SK-N-SH (cell line): ENCODE measurements at regions not wholly inside any gene's neighbourhood (a gene's known extent, or its start where the extent isn't known, plus 50 kb on each side); places are given as distances from the start of the nearest gene placed in this dataset.

Experiments used
- CTCF ChIA-PET: fragments of 300-600, 350-600 bp; formaldehyde crosslinking; extraction: SDS; loops from one replicate; lab custom pipeline; 2021; lab: Yijun Ruan, JAX
- POLR2A ChIA-PET: fragments of 350-600 bp; sonication (Branson Sonifier 250); formaldehyde crosslinking; extraction: SDS; loops from one replicate; lab custom pipeline; 2020; ENCODE audit warnings: antibody characterized with exemption, inconsistent platforms; lab: Yijun Ruan, JAX
- DNase-seq: peaks from one replicate; pipeline ENCODE4 v3.0.0; 2012
- H2AFZ ChIP-seq: fragments of 200-600 bp; sonication (generic); 2 replicates; pipeline ENCODE4 v1.8.1; 2016; ENCODE audit warnings: antibody characterized with exemption, mild to moderate bottlenecking, low read depth
- H3F3A ChIP-seq: fragments of 200-600 bp; sonication (generic); replicated peaks from 2 replicates; pipeline ENCODE3; 2016; ENCODE audit warnings: antibody characterized with exemption, mild to moderate bottlenecking; ENCODE audit not compliant: insufficient read depth
- H3K27ac ChIP-seq, 2 experiments: fragments of 200-500 bp in 1 of 2; fragments of 200-600 bp in 1 of 2; sonication (Bioruptor generic) in 1 of 2; sonication (generic), shearing (Covaris generic) in 1 of 2; 2 replicates each; pipeline versions ENCODE4 v1.5.1 to v1.6.1; 2014 to 2016; ENCODE audit warnings: low read depth in 2 of 2, inconsistent platforms in 1 of 2, low read length in 1 of 2, mild to moderate bottlenecking in 1 of 2, mixed read lengths in 1 of 2
- H3K27me3 ChIP-seq: fragments of 200-600 bp; sonication (generic), shearing (Covaris generic); 2 replicates; pipeline ENCODE4 v1.6.1; 2016; ENCODE audit warnings: mixed run types; ENCODE audit not compliant: insufficient read depth
- H3K36me3 ChIP-seq, 2 experiments: fragments of 200-500 bp in 1 of 2; fragments of 200-600 bp in 1 of 2; sonication (Bioruptor generic) in 1 of 2; sonication (generic) in 1 of 2; replicated peaks in 1 of 2; 2 replicates each; pipeline versions ENCODE3 to v1.5.1; 2014 to 2016; ENCODE audit warnings: low read length in 1 of 2, mild to moderate bottlenecking in 1 of 2; ENCODE audit not compliant: insufficient read depth in 2 of 2, control insufficient read depth in 1 of 2
- H3K4me1 ChIP-seq, 2 experiments: fragments of 200-500 bp in 1 of 2; fragments of 200-600 bp in 1 of 2; sonication (Bioruptor generic) in 1 of 2; sonication (generic), shearing (Covaris generic) in 1 of 2; 2 replicates each; pipeline versions ENCODE4 v1.5.1 to v1.6.1; 2014 to 2016; ENCODE audit warnings: low read depth in 1 of 2, low read length in 1 of 2, mixed run types in 1 of 2; ENCODE audit not compliant: insufficient read depth in 2 of 2, control insufficient read depth in 1 of 2
- H3K4me2 ChIP-seq: fragments of 200-600 bp; sonication (generic), shearing (Covaris generic); 2 replicates; pipeline ENCODE4 v1.6.1; 2017; ENCODE audit warnings: mixed run types
- H3K4me3 ChIP-seq, 2 experiments: fragments of 200-500 bp in 1 of 2; fragments of 200-600 bp in 1 of 2; sonication (Bioruptor generic) in 1 of 2; sonication (generic), shearing (Covaris generic) in 1 of 2; 2 replicates each; pipeline versions ENCODE4 v1.5.1 to v1.8.1; 2014 to 2016; ENCODE audit warnings: low read depth in 2 of 2, inconsistent platforms in 1 of 2, low read length in 1 of 2, mild to moderate bottlenecking in 1 of 2, mixed read lengths in 1 of 2, moderate library complexity in 1 of 2
- H3K79me2 ChIP-seq: fragments of 200-600 bp; sonication (generic); 2 replicates; pipeline ENCODE4 v1.8.1; 2017; ENCODE audit warnings: mild to moderate bottlenecking; ENCODE audit not compliant: insufficient read depth
- H3K9ac ChIP-seq: fragments of 200-600 bp; sonication (generic); 2 replicates; pipeline ENCODE4 v1.6.1; 2017; ENCODE audit warnings: mixed run types
- H3K9me2 ChIP-seq: fragments of 200-600 bp; sonication (generic); 2 replicates; pipeline ENCODE4 v1.6.1; 2017; ENCODE audit warnings: mixed run types
- H3K9me3 ChIP-seq: fragments of 200-600 bp; sonication (generic); 2 replicates; pipeline ENCODE4 v1.6.1; 2017; ENCODE audit warnings: mixed run types, mild to moderate bottlenecking, moderate library complexity
- H4K20me1 ChIP-seq: fragments of 200-600 bp; sonication (generic); 2 replicates; pipeline ENCODE4 v1.6.1; 2017; ENCODE audit warnings: mild to moderate bottlenecking, mixed run types; ENCODE audit not compliant: insufficient read depth
- CHD2 ChIP-seq: fragments of 150-350 bp; IDR thresholded peaks from 2 replicates; pipeline ENCODE4 v1.6.1; 2018; ENCODE audit warnings: low read length; ENCODE audit not compliant: partially characterized antibody
- EP300 ChIP-seq, 2 experiments: IDR thresholded peaks; 2 replicates each; pipeline versions ENCODE4 v1.4.0 to v1.6.1; 2012; ENCODE audit warnings: borderline replicate concordance in 1 of 2, low read depth in 1 of 2, low read length in 1 of 2
- EZH2phosphoT487 ChIP-seq: fragments of 200-600 bp; sonication (generic); IDR thresholded peaks from 2 replicates; pipeline ENCODE4 v1.6.1; 2017; ENCODE audit warnings: low read depth, mixed run types, mild to moderate bottlenecking, antibody characterized with exemption, moderate library complexity, borderline replicate concordance
- FOXM1 ChIP-seq: IDR thresholded peaks from 2 replicates; pipeline ENCODE4 v1.4.0; 2012; ENCODE audit warnings: low read depth, mild to moderate bottlenecking
- GABPA ChIP-seq: IDR thresholded peaks from 2 replicates; pipeline ENCODE4 v1.4.0; 2012; ENCODE audit warnings: low read depth, mild to moderate bottlenecking
- GATA2 ChIP-seq: sonication (generic); formaldehyde crosslinking; IDR thresholded peaks from 2 replicates; pipeline ENCODE4 v1.5.0; 2020; ENCODE audit warnings: mild to moderate bottlenecking, missing genetic modification reagents
- MXI1 ChIP-seq: IDR thresholded peaks from 2 replicates; pipeline ENCODE4 v1.6.1; 2012; ENCODE audit warnings: mild to moderate bottlenecking, low read depth, low read length, improper control_type of control experiment
- NFIC ChIP-seq: IDR thresholded peaks from 2 replicates; pipeline ENCODE4 v1.4.0; 2012; ENCODE audit warnings: borderline replicate concordance
- RCOR1 ChIP-seq: fragments of 150-350 bp; IDR thresholded peaks from 2 replicates; pipeline ENCODE4 v1.6.1; 2017; ENCODE audit warnings: antibody characterized with exemption, low read length
- RFX5 ChIP-seq: IDR thresholded peaks from 2 replicates; pipeline ENCODE4 v1.6.1; 2012; ENCODE audit warnings: mild to moderate bottlenecking, improper control_type of control experiment, low read length
- RXRA ChIP-seq: IDR thresholded peaks from 2 replicates; pipeline ENCODE4 v1.4.0; 2012; ENCODE audit warnings: low read depth, mild to moderate bottlenecking, borderline replicate concordance
- SMC3 ChIP-seq: IDR thresholded peaks from 2 replicates; pipeline ENCODE4 v1.6.1; 2012; ENCODE audit warnings: low read depth, low read length, improper control_type of control experiment
- TAF1 ChIP-seq: IDR thresholded peaks from 2 replicates; pipeline ENCODE4 v1.6.1; 2012; ENCODE audit warnings: low read depth, mild to moderate bottlenecking, low read length, moderate library complexity, borderline replicate concordance
- TEAD4 ChIP-seq: IDR thresholded peaks from 2 replicates; pipeline ENCODE4 v1.4.0; 2012; ENCODE audit warnings: mild to moderate bottlenecking, borderline replicate concordance; ENCODE audit not compliant: insufficient read depth
- YY1 ChIP-seq: IDR thresholded peaks from 2 replicates; pipeline ENCODE4 v1.4.0; 2012; ENCODE audit warnings: low read depth, mild to moderate bottlenecking
- WGBS: methylation state at CpG from one replicate; pipeline ENCODE4 v1.1.6; 2017; ENCODE audit warnings: low lambda C conversion rate; 5-methylcytosine and 5-hydroxymethylcytosine counted together
- TF ChIP-seq, protein P1 (sequence below): IDR thresholded peaks from 2 replicates; pipeline ENCODE4 v1.6.1; 2012; ENCODE audit warnings: mild to moderate bottlenecking, low read depth, low read length, moderate library complexity
- TF ChIP-seq, protein P2 (sequence below): IDR thresholded peaks from 2 replicates; pipeline ENCODE4 v1.4.0; 2012; ENCODE audit warnings: low read depth
- TF ChIP-seq, protein P3 (sequence below): IDR thresholded peaks from 2 replicates; pipeline ENCODE4 v1.4.0; 2012; ENCODE audit warnings: low read depth, borderline replicate concordance

- no peak overlapping the region for H3K4me2 ChIP-seq
- H3K27me3 ChIP-seq, result no peaks in the 10 kb centered on the region
- no peaks in the 10 kb centered on the region for H3F3A ChIP-seq
- H4K20me1 ChIP-seq, result no peaks in the 10 kb centered on the region
- no peak overlapping the region for H3K4me3 ChIP-seq
- TF ChIP-seq, protein P1, sequence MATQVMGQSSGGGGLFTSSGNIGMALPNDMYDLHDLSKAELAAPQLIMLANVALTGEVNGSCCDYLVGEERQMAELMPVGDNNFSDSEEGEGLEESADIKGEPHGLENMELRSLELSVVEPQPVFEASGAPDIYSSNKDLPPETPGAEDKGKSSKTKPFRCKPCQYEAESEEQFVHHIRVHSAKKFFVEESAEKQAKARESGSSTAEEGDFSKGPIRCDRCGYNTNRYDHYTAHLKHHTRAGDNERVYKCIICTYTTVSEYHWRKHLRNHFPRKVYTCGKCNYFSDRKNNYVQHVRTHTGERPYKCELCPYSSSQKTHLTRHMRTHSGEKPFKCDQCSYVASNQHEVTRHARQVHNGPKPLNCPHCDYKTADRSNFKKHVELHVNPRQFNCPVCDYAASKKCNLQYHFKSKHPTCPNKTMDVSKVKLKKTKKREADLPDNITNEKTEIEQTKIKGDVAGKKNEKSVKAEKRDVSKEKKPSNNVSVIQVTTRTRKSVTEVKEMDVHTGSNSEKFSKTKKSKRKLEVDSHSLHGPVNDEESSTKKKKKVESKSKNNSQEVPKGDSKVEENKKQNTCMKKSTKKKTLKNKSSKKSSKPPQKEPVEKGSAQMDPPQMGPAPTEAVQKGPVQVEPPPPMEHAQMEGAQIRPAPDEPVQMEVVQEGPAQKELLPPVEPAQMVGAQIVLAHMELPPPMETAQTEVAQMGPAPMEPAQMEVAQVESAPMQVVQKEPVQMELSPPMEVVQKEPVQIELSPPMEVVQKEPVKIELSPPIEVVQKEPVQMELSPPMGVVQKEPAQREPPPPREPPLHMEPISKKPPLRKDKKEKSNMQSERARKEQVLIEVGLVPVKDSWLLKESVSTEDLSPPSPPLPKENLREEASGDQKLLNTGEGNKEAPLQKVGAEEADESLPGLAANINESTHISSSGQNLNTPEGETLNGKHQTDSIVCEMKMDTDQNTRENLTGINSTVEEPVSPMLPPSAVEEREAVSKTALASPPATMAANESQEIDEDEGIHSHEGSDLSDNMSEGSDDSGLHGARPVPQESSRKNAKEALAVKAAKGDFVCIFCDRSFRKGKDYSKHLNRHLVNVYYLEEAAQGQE, result no peak
- TF ChIP-seq RCOR1, result no peak
- TF ChIP-seq EP300 (IDR thresholded peaks at IDR 0.05; ENCODE audit: borderline replicate concordance in 1 of 2, low read depth in 1 of 2, low read length in 1 of 2), result no peak
- no peak for TF ChIP-seq CHD2
- TF ChIP-seq RFX5, result no peak
- no peak for TF ChIP-seq TAF1
- no peak for TF ChIP-seq RXRA
- no peak for TF ChIP-seq GABPA
- no peak for TF ChIP-seq NFIC
- no peak for TF ChIP-seq YY1
- TF ChIP-seq SMC3, result no peak
- no peak for TF ChIP-seq FOXM1
- TF ChIP-seq, protein P2, sequence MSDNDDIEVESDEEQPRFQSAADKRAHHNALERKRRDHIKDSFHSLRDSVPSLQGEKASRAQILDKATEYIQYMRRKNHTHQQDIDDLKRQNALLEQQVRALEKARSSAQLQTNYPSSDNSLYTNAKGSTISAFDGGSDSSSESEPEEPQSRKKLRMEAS, result no peak
- TF ChIP-seq, protein P3, sequence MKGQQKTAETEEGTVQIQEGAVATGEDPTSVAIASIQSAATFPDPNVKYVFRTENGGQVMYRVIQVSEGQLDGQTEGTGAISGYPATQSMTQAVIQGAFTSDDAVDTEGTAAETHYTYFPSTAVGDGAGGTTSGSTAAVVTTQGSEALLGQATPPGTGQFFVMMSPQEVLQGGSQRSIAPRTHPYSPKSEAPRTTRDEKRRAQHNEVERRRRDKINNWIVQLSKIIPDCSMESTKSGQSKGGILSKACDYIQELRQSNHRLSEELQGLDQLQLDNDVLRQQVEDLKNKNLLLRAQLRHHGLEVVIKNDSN, result no peak
- CTCF ChIA-PET, result no interaction called here
- no peak overlapping the region for H2AFZ ChIP-seq
- H3K36me3 ChIP-seq, result no peaks in the 10 kb centered on the region
- WGBS, result 7% methylated on average over 2 of the region's 2 CpGs
- no peak overlapping the region for H3K27ac ChIP-seq
- H3K9me2 ChIP-seq, result no peaks in the 10 kb centered on the region
- H3K4me1 ChIP-seq, result peaks cover 0 to 5% of the 10 kb centered on the region in 2 experiments; a peak in 2 of 4 replicates
- no peak for DNase-seq
- H3K9ac ChIP-seq, result no peak overlapping the region
- H3K9me3 ChIP-seq, result no peaks in the 10 kb centered on the region
- POLR2A ChIA-PET, result no interaction called here
- no peaks in the 10 kb centered on the region for H3K79me2 ChIP-seq
Observed at GRCh38 chr16:16937576-16937975, 533.2 kb downstream of the XYLT1 start.

GRCh38 chr16:16938009-16938408 lies 532.8 kb downstream of the XYLT1 start:
- H3K9me3 ChIP-seq, result no peaks in the 10 kb centered on the region
- 38% methylated on average over 4 of the region's 4 CpGs for WGBS
- CTCF ChIA-PET, result no interaction called here
- H3K27me3 ChIP-seq, result no peaks in the 10 kb centered on the region
- TF ChIP-seq GABPA (no peak), TEAD4 (no peak), EZH2phosphoT487 (no peak), RFX5 (no peak), EP300 (IDR thresholded peaks at IDR 0.05; ENCODE audit: borderline replicate concordance in 1 of 2, low read depth in 1 of 2, low read length in 1 of 2) (0 out of 4 replicates have a peak, but pooled peaks of 1 of the 2 experiments have one; percentile 41), MXI1 (no peak), GATA2 (CRISPR knock-in tag) (peak; percentile 55), RXRA (no peak)
- no peak overlapping the region for H3K27ac ChIP-seq
- no peak overlapping the region for H3K4me3 ChIP-seq
- H3K9me2 ChIP-seq, result no peaks in the 10 kb centered on the region
- H3K4me1 ChIP-seq, result peaks cover 0 to 5% of the 10 kb centered on the region in 2 experiments; a peak in 2 of 4 replicates
- H3K9ac ChIP-seq, result no peak overlapping the region
- no peaks in the 10 kb centered on the region for H3K36me3 ChIP-seq
- peak; percentile 36 for DNase-seq
- H2AFZ ChIP-seq, result no peak overlapping the region
- H3K4me2 ChIP-seq, result no peak overlapping the region
- POLR2A ChIA-PET, result no interaction called here
- H4K20me1 ChIP-seq, result no peaks in the 10 kb centered on the region
- no peaks in the 10 kb centered on the region for H3K79me2 ChIP-seq
- no peaks in the 10 kb centered on the region for H3F3A ChIP-seq
